Natural killer cell treated with Interleukin-12 subunit alpha and Interleukin-12 subunit beta and Interleukin-15 and Interleukin-18, amount 100 ng/mL, for 72 hours (primary cell): ENCODE measurements at regions not wholly inside any gene's neighbourhood (a gene's known extent, or its start where the extent isn't known, plus 50 kb on each side); places are given as distances from the start of the nearest gene placed in this dataset.

Experiments
- ATAC-seq, 2 donors: fragments of 150-1000 bp; cut with Tn5 transposase in 1 of 2; sonication (Bioruptor Pico), chemical (Tn5 transposase) in 1 of 2; 2 replicates each; pipeline ENCODE4 v1.10.0; 2021
- DNase-seq: peaks from one replicate; pipeline ENCODE4 v3.0.0; 2022; ENCODE audit warnings: low spot score
- H3K27ac Mint-ChIP-seq, 2 donors: 1 replicate in 1 of 2; 2 replicates in 1 of 2; pipeline ENCODE4 v1.8.0; 2022; ENCODE audit warnings: mixed read lengths in 2 of 2, mild to moderate bottlenecking in 1 of 2, moderate library complexity in 1 of 2
- H3K27me3 Mint-ChIP-seq, 2 donors: 1 replicate in 1 of 2; 2 replicates in 1 of 2; pipeline ENCODE4 v1.8.0; 2022; ENCODE audit warnings: mixed read lengths in 2 of 2
- H3K36me3 Mint-ChIP-seq: one replicate; pipeline ENCODE4 v1.8.0; 2022; ENCODE audit warnings: mixed read lengths
- H3K4me1 Mint-ChIP-seq, 2 donors: 1 replicate in 1 of 2; 2 replicates in 1 of 2; pipeline ENCODE4 v1.8.0; 2022; ENCODE audit warnings: low read depth in 2 of 2, mixed read lengths in 2 of 2, mild to moderate bottlenecking in 1 of 2
- H3K4me3 Mint-ChIP-seq: one replicate; pipeline ENCODE4 v1.8.0; 2022; ENCODE audit warnings: mixed read lengths
- H3K9me3 Mint-ChIP-seq: 2 replicates; pipeline ENCODE4 v1.8.0; 2022; ENCODE audit warnings: mixed read lengths

- H3K4me3 Mint-ChIP-seq = no peak overlapping the region
- peaks cover 27% of the 10 kb centered on the region in 2 donors for H3K4me1 Mint-ChIP-seq
- H3K36me3 Mint-ChIP-seq = no peaks in the 10 kb centered on the region
- DNase-seq (no peak), ATAC-seq (no peak)
- no peak overlapping the region for H3K27ac Mint-ChIP-seq
- H3K9me3 Mint-ChIP-seq = no peaks in the 10 kb centered on the region
- peaks cover 10% of the 10 kb centered on the region in 2 donors for H3K27me3 Mint-ChIP-seq
Observed at GRCh38 chr1:8165595-8166360, 139.7 kb upstream of the ERRFI1 start.

- Mint-ChIP-seq H3K36me3 (no peaks in the 10 kb centered on the region), H3K27ac (no peak overlapping the region), H3K9me3 (no peaks in the 10 kb centered on the region), H3K4me1 (peaks cover 21 to 22% of the 10 kb centered on the region in 2 donors), H3K27me3 (peaks cover 10 to 12% of the 10 kb centered on the region in 2 donors), H3K4me3 (no peak overlapping the region)
- DNase-seq = no peak
- ATAC-seq = no peak
Observed at GRCh38 chr1:8164670-8165069, 138.6 kb upstream of the ERRFI1 start.

GRCh38 chr1:8163039-8163438 lies 136.9 kb upstream of the ERRFI1 start:
- DNase-seq (no peak), ATAC-seq (no peak)
- no peak overlapping the region for H3K4me3 Mint-ChIP-seq
- peaks cover 10 to 12% of the 10 kb centered on the region in 2 donors for H3K27me3 Mint-ChIP-seq
- no peaks in the 10 kb centered on the region for H3K9me3 Mint-ChIP-seq
- H3K27ac Mint-ChIP-seq = no peak overlapping the region
- peaks cover 14% of the 10 kb centered on the region in 2 donors for H3K4me1 Mint-ChIP-seq
- no peaks in the 10 kb centered on the region for H3K36me3 Mint-ChIP-seq

- DNase-seq (no peak), ATAC-seq (no peak)
- peak overlapping the region in 1 of 2 donors; percentile 0 for H3K27ac Mint-ChIP-seq
- no peaks in the 10 kb centered on the region for H3K36me3 Mint-ChIP-seq
- peaks cover 10 to 12% of the 10 kb centered on the region in 2 donors for H3K27me3 Mint-ChIP-seq
- H3K4me3 Mint-ChIP-seq = no peak overlapping the region
- no peaks in the 10 kb centered on the region for H3K9me3 Mint-ChIP-seq
- H3K4me1 Mint-ChIP-seq = peaks cover 9 to 14% of the 10 kb centered on the region in 2 donors
Observed at GRCh38 chr1:8162168-8162567, 136.1 kb upstream of the ERRFI1 start.

GRCh38 chr1:8161546-8162105 lies 135.5 kb upstream of the ERRFI1 start:
- Mint-ChIP-seq H3K4me1 (peaks cover 7 to 8% of the 10 kb centered on the region in 2 donors), H3K27ac (peak overlapping the region in 1 of 2 donors; percentile 0), H3K4me3 (no peak overlapping the region), H3K9me3 (no peaks in the 10 kb centered on the region), H3K36me3 (no peaks in the 10 kb centered on the region), H3K27me3 (peaks cover 10 to 12% of the 10 kb centered on the region in 2 donors)
- ATAC-seq (no peak), DNase-seq (no peak)

GRCh38 chr1:8159470-8160024 lies 133.4 kb upstream of the ERRFI1 start:
- DNase-seq (no peak), ATAC-seq (no peak)
- no peak overlapping the region for H3K4me3 Mint-ChIP-seq
- peaks cover 3 to 11% of the 10 kb centered on the region in 2 donors for H3K4me1 Mint-ChIP-seq
- H3K27ac Mint-ChIP-seq = no peak overlapping the region
- H3K36me3 Mint-ChIP-seq = no peaks in the 10 kb centered on the region
- peaks cover 10 to 14% of the 10 kb centered on the region in 2 donors for H3K27me3 Mint-ChIP-seq
- H3K9me3 Mint-ChIP-seq = no peaks in the 10 kb centered on the region

GRCh38 chr1:8158995-8159394 lies 132.9 kb upstream of the ERRFI1 start:
- no peak for DNase-seq
- H3K4me1 Mint-ChIP-seq = peaks cover 3 to 13% of the 10 kb centered on the region in 2 donors
- no peak overlapping the region for H3K4me3 Mint-ChIP-seq
- H3K27me3 Mint-ChIP-seq = peaks cover 10 to 14% of the 10 kb centered on the region in 2 donors
- no peak overlapping the region for H3K27ac Mint-ChIP-seq
- H3K36me3 Mint-ChIP-seq = no peaks in the 10 kb centered on the region
- H3K9me3 Mint-ChIP-seq = no peaks in the 10 kb centered on the region
- ATAC-seq = no peak

- Mint-ChIP-seq H3K36me3 (no peaks in the 10 kb centered on the region), H3K27ac (no peak overlapping the region), H3K27me3 (peaks cover 10 to 14% of the 10 kb centered on the region in 2 donors), H3K4me3 (no peak overlapping the region), H3K4me1 (peaks cover 12 to 23% of the 10 kb centered on the region in 2 donors), H3K9me3 (no peaks in the 10 kb centered on the region)
- no peak for ATAC-seq
- DNase-seq = no peak
Observed at GRCh38 chr1:8157765-8158164, 131.7 kb upstream of the ERRFI1 start.

GRCh38 chr1:8155528-8156186 lies 129.5 kb upstream of the ERRFI1 start:
- Mint-ChIP-seq H3K4me1 (peaks cover 27 to 29% of the 10 kb centered on the region in 2 donors), H3K27ac (no peak overlapping the region), H3K4me3 (no peak overlapping the region), H3K27me3 (peaks cover 0 to 12% of the 10 kb centered on the region in 2 donors), H3K9me3 (no peaks in the 10 kb centered on the region), H3K36me3 (no peaks in the 10 kb centered on the region)
- DNase-seq = no peak
- no peak for ATAC-seq

GRCh38 chr1:8154621-8155052 lies 128.5 kb upstream of the ERRFI1 start:
- Mint-ChIP-seq H3K4me1 (peaks cover 29 to 32% of the 10 kb centered on the region in 2 donors), H3K9me3 (no peaks in the 10 kb centered on the region), H3K4me3 (no peak overlapping the region), H3K27ac (no peak overlapping the region), H3K36me3 (no peaks in the 10 kb centered on the region), H3K27me3 (peaks cover 0 to 13% of the 10 kb centered on the region in 2 donors)
- no peak for DNase-seq
- ATAC-seq = no peak

GRCh38 chr1:8153961-8154360 lies 127.9 kb upstream of the ERRFI1 start:
- DNase-seq (no peak), ATAC-seq (no peak)
- Mint-ChIP-seq H3K9me3 (no peaks in the 10 kb centered on the region), H3K4me3 (no peak overlapping the region), H3K27ac (no peak overlapping the region), H3K27me3 (peaks cover 0 to 13% of the 10 kb centered on the region in 2 donors), H3K36me3 (no peaks in the 10 kb centered on the region), H3K4me1 (peaks cover 29 to 32% of the 10 kb centered on the region in 2 donors)

- ATAC-seq (peak in 1 of 2 donors; percentile 80), DNase-seq (no peak)
- peak overlapping the region; percentile 66 for H3K4me3 Mint-ChIP-seq
- no peaks in the 10 kb centered on the region for H3K36me3 Mint-ChIP-seq
- H3K9me3 Mint-ChIP-seq = no peaks in the 10 kb centered on the region
- peak overlapping the region; percentile 17 to 73 for H3K27ac Mint-ChIP-seq
- H3K27me3 Mint-ChIP-seq = peaks cover 0 to 13% of the 10 kb centered on the region in 2 donors
- H3K4me1 Mint-ChIP-seq = peaks cover 29 to 32% of the 10 kb centered on the region in 2 donors
Observed at GRCh38 chr1:8152731-8153702, 126.9 kb upstream of the ERRFI1 start.

GRCh38 chr1:8151647-8152046 lies 125.5 kb upstream of the ERRFI1 start:
- Mint-ChIP-seq H3K4me3 (peak overlapping the region; percentile 56), H3K36me3 (no peaks in the 10 kb centered on the region), H3K4me1 (peaks cover 29 to 32% of the 10 kb centered on the region in 2 donors), H3K9me3 (no peaks in the 10 kb centered on the region), H3K27me3 (peaks cover 0 to 20% of the 10 kb centered on the region in 2 donors), H3K27ac (peak overlapping the region; percentile 57 to 73)
- DNase-seq (no peak), ATAC-seq (no peak)
